Fibroblast of mammary gland (primary cell): ENCODE measurements at regions not wholly inside any gene's neighbourhood (a gene's known extent, or its start where the extent isn't known, plus 50 kb on each side); places are given as distances from the start of the nearest gene placed in this dataset.
A peak's percentile ranks its signal among the peaks of the same experiment; 100 is the strongest.

Experiments used
- DNase-seq: peaks from one replicate; pipeline ENCODE4 v3.0.0-alpha.2; 2010; ENCODE audit warnings: low read depth
- H3K4me3 ChIP-seq: 2 replicates; pipeline ENCODE4 v1.5.1; 2011; ENCODE audit warnings: low read depth, mild to moderate bottlenecking, low read length, moderate library complexity; ENCODE audit not compliant: control insufficient read depth
- CTCF ChIP-seq: conservative IDR thresholded peaks from 2 replicates; pipeline ENCODE4 v1.5.1; 2011; ENCODE audit warnings: low read depth, low read length, inconsistent platforms; ENCODE audit not compliant: control insufficient read depth, insufficient read depth

DNA sequence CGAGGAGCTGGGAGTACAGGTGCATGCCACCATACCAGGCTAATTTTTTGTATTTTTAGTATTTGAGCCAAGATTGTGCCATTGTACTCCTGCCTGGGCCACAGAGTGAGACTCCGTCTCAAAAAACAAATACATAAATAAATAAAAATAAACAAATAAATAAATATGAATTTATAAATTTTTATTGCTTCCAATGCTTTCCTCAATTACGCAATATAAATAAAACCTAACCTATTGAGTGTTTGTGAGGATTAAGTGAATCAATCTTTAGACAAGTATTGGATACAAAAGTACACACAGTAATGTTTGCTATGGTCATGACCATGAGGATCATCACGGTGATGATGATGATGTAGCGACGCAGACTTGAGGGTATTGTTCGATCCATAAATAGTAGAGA is 257.4 kb downstream of the ASXL3 start:
- no peak for DNase-seq
- no peak for TF ChIP-seq CTCF

DNA sequence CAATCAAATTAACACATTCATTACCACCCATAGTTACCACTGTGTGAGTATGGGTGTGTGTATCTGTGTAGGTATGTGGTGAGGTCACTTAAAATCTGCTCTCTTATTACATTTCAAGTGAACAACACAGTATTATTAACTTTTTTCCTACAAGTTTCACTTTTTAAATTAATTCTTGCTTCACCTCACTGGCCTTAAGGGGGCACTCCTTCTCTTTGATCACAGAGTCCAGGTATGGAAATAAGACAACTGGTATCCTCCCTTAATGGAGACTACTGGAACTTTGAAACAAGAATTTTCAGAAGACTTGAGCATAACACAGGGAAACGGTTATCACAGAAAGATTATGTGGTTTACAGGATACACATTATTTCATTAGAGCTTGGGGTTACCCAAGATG is 255.8 kb downstream of the ASXL3 start:
- no peak overlapping the region for H3K4me3 ChIP-seq
- no peak for DNase-seq
- peak; percentile 10 for TF ChIP-seq CTCF

More for the DNA sequence above, 257.4 kb downstream of the ASXL3 start:
- H3K4me3 ChIP-seq = no peak overlapping the region

DNA sequence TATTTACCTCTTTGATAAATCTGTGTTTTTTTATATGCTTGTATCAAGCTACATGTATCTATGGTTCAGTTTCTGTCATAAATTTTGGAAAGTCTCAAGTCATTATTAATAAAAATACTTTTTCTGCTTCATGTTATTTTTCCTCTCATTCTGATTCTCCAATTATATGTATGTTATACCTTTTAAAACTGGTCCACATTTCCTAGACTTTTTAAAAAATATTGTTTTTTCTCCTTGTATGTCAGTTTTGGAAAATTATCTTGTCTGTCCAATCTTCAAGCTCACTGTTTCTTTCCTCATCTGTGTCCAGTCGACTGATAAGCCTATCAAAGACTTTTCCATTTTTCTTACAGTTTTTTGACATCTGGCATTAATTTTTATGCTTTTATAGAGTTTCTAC is 253.4 kb downstream of the ASXL3 start:
- no peak for TF ChIP-seq CTCF
- no peak overlapping the region for H3K4me3 ChIP-seq
- no peak for DNase-seq

DNA sequence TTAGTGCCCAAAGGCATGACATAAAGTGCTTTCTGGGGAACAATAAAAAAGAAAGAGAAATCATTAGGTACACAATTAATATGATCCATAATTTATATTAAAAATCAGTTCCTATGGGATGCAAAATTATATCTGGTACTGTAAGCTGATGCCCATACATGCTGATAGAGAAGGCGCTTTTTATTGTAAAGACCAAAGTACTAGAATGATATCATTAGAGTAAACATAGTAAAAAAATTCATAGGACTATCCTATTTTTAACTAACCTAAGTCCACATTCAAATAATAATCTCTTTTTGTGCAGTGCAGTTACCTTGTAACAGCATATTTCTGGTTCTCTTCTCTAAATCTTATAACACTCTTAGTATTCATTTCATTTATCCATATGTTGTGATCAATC is 252.2 kb downstream of the ASXL3 start:
- no peak for TF ChIP-seq CTCF
- H3K4me3 ChIP-seq = no peak overlapping the region
- DNase-seq = no peak

DNA sequence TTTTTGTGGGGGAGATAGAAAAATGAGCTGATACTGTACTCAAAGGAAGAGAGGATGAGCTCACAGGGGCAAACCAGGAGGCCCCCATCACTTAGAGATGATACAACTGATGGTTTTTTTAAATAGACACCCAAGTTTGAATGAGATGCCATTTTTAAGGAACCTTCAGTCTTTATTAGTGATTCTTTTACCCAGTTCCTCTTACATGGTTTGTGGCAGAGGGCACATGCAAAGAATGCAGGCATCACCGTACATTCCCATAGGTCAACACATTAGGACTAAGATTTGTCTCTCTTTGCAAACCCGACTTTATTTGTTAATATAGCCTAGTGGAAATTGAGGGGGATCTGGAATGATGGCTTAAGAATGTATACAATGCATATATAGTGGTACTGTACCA is 250.9 kb downstream of the ASXL3 start:
- DNase-seq = no peak
- no peak for TF ChIP-seq CTCF
- no peak overlapping the region for H3K4me3 ChIP-seq

- DNase-seq = no peak
- no peak overlapping the region for H3K4me3 ChIP-seq
- no peak for TF ChIP-seq CTCF
Measured at GRCh38 chr18:33826151-33826550, 248.1 kb downstream of the ASXL3 start.

- TF ChIP-seq CTCF = no peak
- no peak overlapping the region for H3K4me3 ChIP-seq
- DNase-seq = peak; percentile 90
Measured at GRCh38 chr18:33821503-33821902, 243.5 kb downstream of the ASXL3 start.
